ENCODE measurements at regions not wholly inside any gene's neighbourhood (a gene's known extent, or its start where the extent isn't known, plus 50 kb on each side); places are given as distances from the start of the nearest gene placed in this dataset.

- Histone ChIP-seq H3K23ac (ENCODE audit: insufficient read length) (no peak overlapping the region), H3K27ac (ENCODE audit: low read depth, low read length) (no peak overlapping the region), H3K4me2 (ENCODE audit: insufficient read depth in 1 of 2, low read depth in 2 of 2, low read length in 2 of 2) (no peak overlapping the region), H2AFZ (ENCODE audit: low read length) (no peak overlapping the region), H2BK20ac (ENCODE audit: low read length) (no peak overlapping the region), H3K79me1 (ENCODE audit: low read depth, low read length) (no peaks in the 10 kb centered on the region), H3K18ac (ENCODE audit: extremely low read depth, low read length) (no peak overlapping the region), H4K20me1 (replicated peaks in 1 of 2; ENCODE audit: control insufficient read depth in 1 of 2, insufficient read depth in 2 of 2, low read length in 2 of 2) (peaks cover 0 to 2% of the 10 kb centered on the region in 2 experiments), H3K36me3 (ENCODE audit: control insufficient read depth in 2 of 4, insufficient read depth in 4 of 4, low read length in 3 of 4) (no peaks in the 10 kb centered on the region), H2BK12ac (ENCODE audit: low read depth, low read length) (no peak overlapping the region), H3K9ac (replicated peaks in 1 of 4; ENCODE audit: extremely low read depth in 1 of 4, low read depth in 3 of 4, low read length in 3 of 4) (no peak overlapping the region), H4K8ac (ENCODE audit: extremely low read depth, insufficient read depth, low read length) (no peak overlapping the region), H3K56ac (replicated peaks; ENCODE audit: insufficient read length, low read depth, low read length) (no peak overlapping the region), H3K79me2 (ENCODE audit: control insufficient read depth in 1 of 2, insufficient read depth in 2 of 2, low read length in 2 of 2) (no peaks in the 10 kb centered on the region), H4K91ac (replicated peaks; ENCODE audit: insufficient read length, low read length) (no peak overlapping the region), H3K23me2 (ENCODE audit: low read depth, low read length) (no peaks in the 10 kb centered on the region), H3K4ac (replicated peaks; ENCODE audit: insufficient read length, low read depth, low read length) (no peak overlapping the region), H2BK5ac (ENCODE audit: low read depth, low read length) (no peak overlapping the region), H4K5ac (ENCODE audit: insufficient read length, low read depth, low read length) (no peak overlapping the region), H3K4me3 (ENCODE audit: extremely low read depth in 1 of 4, insufficient read depth in 2 of 4, low read depth in 3 of 4, low read length in 4 of 4) (no peak overlapping the region), H2BK120ac (replicated peaks; ENCODE audit: low read depth, low read length) (no peak overlapping the region), H3K4me1 (replicated peaks in 1 of 4; ENCODE audit: control insufficient read depth in 3 of 4, insufficient read depth in 4 of 4, low read length in 3 of 4) (peaks cover 0 to 4% (median 1%) of the 10 kb centered on the region in 4 experiments; a peak in 3 of 7 replicates), H3K9me3 (ENCODE audit: insufficient read depth in 2 of 2, low read depth in 1 of 2, low read length in 1 of 2) (no peaks in the 10 kb centered on the region), H3K27me3 (replicated peaks in 1 of 4; ENCODE audit: control insufficient read depth in 3 of 4, extremely low read depth in 1 of 4, insufficient read depth in 3 of 4, low read length in 3 of 4) (no peaks in the 10 kb centered on the region), H3K14ac (ENCODE audit: insufficient read length) (no peak overlapping the region), H2AK5ac (ENCODE audit: low read depth, low read length) (no peak overlapping the region), H2BK15ac (ENCODE audit: low read length) (no peak overlapping the region)
- ChIA-PET CTCF (ENCODE audit: partially characterized antibody) (no interaction called here), POLR2A (ENCODE audit: partially characterized antibody) (no interaction called here)
- no peak for DNase-seq (ENCODE audit: low read depth in 1 of 2, low spot score in 2 of 2)
- FAIRE-seq: no peak
- WGBS, 2 experiments (ENCODE audit: extremely low coverage in 1 of 2, insufficient coverage in 1 of 2, insufficient read length in 1 of 2, insufficient replicate concordance in 2 of 2, low coverage in 1 of 2, low lambda C conversion rate in 2 of 2, missing lambda C conversion rate in 1 of 2): 92% methylated on average over 6 of the region's 6 CpGs; no CpG with 5 or more reads in 1 of the 2 experiments
- TF ChIP-seq KDM1A (IDR thresholded peaks at IDR 0.05; ENCODE audit: borderline replicate concordance, low read length): no peak
- TF ChIP-seq YY1 (IDR thresholded peaks at IDR 0.05; ENCODE audit: low read depth, low read length): no peak
- TF ChIP-seq GTF2F1 (IDR thresholded peaks at IDR 0.05; ENCODE audit: borderline replicate concordance, low read depth, low read length): no peak
- TF ChIP-seq NRF1 (IDR thresholded peaks at IDR 0.05; ENCODE audit: low read depth, low read length): no peak
- TF ChIP-seq SP2 (IDR thresholded peaks at IDR 0.05; ENCODE audit: low read length): no peak
- no peak for TF ChIP-seq KDM4A (IDR thresholded peaks at IDR 0.05; ENCODE audit: low read depth, low read length, severe bottlenecking)
- TF ChIP-seq E2F6 (IDR thresholded peaks at IDR 0.05): no peak
- no peak for TF ChIP-seq BCL11A (IDR thresholded peaks at IDR 0.05; ENCODE audit: low read depth in 2 of 2, low read length in 2 of 2)
- TF ChIP-seq TAF7 (optimal IDR thresholded peaks at IDR 0.05; ENCODE audit: borderline replicate concordance, low read depth, low read length): no peak
- no peak for TF ChIP-seq TEAD4 (IDR thresholded peaks at IDR 0.05; ENCODE audit: low read depth, low read length)
- TF ChIP-seq ASH2L (IDR thresholded peaks at IDR 0.05; ENCODE audit: low read length): no peak
- no peak for TF ChIP-seq BACH1 (IDR thresholded peaks at IDR 0.05; ENCODE audit: low read length)
- no peak for TF ChIP-seq RXRA (IDR thresholded peaks at IDR 0.05; ENCODE audit: insufficient read depth, low read depth, low read length)
- no peak for TF ChIP-seq RFX5 (IDR thresholded peaks at IDR 0.05; ENCODE audit: borderline replicate concordance, low read depth, low read length)
Observed at GRCh38 chr14:53461858-53462257, 308.7 kb upstream of the DDHD1 start.

Measured in H1 (cell line).